ENCODE measurements at regions not wholly inside any gene's neighbourhood (a gene's known extent, or its start where the extent isn't known, plus 50 kb on each side); places are given as distances from the start of the nearest gene placed in this dataset.

GRCh38 chr16:66207883-66208265 is 158.6 kb upstream of the CDH5 start:
- CTCF ChIA-PET = no interaction called here
- H3K9ac ChIP-seq (ENCODE audit: low read length) = no peak overlapping the region
- no peak overlapping the region for H3K27ac ChIP-seq (ENCODE audit: low read length)
- H4K20me1 ChIP-seq (ENCODE audit: low read length) = no peaks in the 10 kb centered on the region
- H3K79me2 ChIP-seq (ENCODE audit: low read length) = no peaks in the 10 kb centered on the region
- no peak for TF ChIP-seq EZH2phosphoT487 (IDR thresholded peaks at IDR 0.05; ENCODE audit: borderline replicate concordance, low read length)
- no peak for TF ChIP-seq EZH2 (IDR thresholded peaks at IDR 0.05; ENCODE audit: low read length, unreplicated experiment)
- TF ChIP-seq CTCF (conservative IDR thresholded peaks at IDR 0.05; ENCODE audit: low read depth, low read length) = no peak
- no TSS peak for BruUV-seq (replicated peaks)
- no peak overlapping the region for H2AFZ ChIP-seq (ENCODE audit: low read length)
- peaks cover 32% of the 10 kb centered on the region for H3K4me1 ChIP-seq (ENCODE audit: insufficient read depth, low read length)
- DNase-seq = peak; percentile 55
- intact Hi-C loops (cut with micrococcal nuclease) = no loop called here
- no peak for ATAC-seq
- no peaks in the 10 kb centered on the region for H3K9me2 ChIP-seq (replicated peaks; ENCODE audit: low read length)
- no peak overlapping the region for H3K4me2 ChIP-seq (ENCODE audit: low read length)
- POLR2A ChIA-PET (ENCODE audit: unreplicated experiment) = no interaction called here
- H3K36me3 ChIP-seq (ENCODE audit: low read depth, low read length) = no peaks in the 10 kb centered on the region
- H3K4me3 ChIP-seq (ENCODE audit: low read length) = no peak overlapping the region
- no peaks in the 10 kb centered on the region for H3F3A ChIP-seq (ENCODE audit: low read length, unreplicated experiment)
- H3K9me3 ChIP-seq (ENCODE audit: low read length) = no peaks in the 10 kb centered on the region
- no peaks in the 10 kb centered on the region for H3K27me3 ChIP-seq (ENCODE audit: low read length)

GRCh38 chr16:66207139-66207882 is 159.2 kb upstream of the CDH5 start:
- Histone ChIP-seq H3F3A (ENCODE audit: low read length, unreplicated experiment) (no peaks in the 10 kb centered on the region), H3K9ac (ENCODE audit: low read length) (no peak overlapping the region), H3K4me3 (ENCODE audit: low read length) (no peak overlapping the region), H3K4me1 (ENCODE audit: insufficient read depth, low read length) (peaks cover 32% of the 10 kb centered on the region), H3K4me2 (ENCODE audit: low read length) (no peak overlapping the region), H3K9me2 (replicated peaks; ENCODE audit: low read length) (no peaks in the 10 kb centered on the region), H3K9me3 (ENCODE audit: low read length) (no peaks in the 10 kb centered on the region), H3K27me3 (ENCODE audit: low read length) (no peaks in the 10 kb centered on the region), H3K36me3 (ENCODE audit: low read depth, low read length) (no peaks in the 10 kb centered on the region), H4K20me1 (ENCODE audit: low read length) (no peaks in the 10 kb centered on the region), H2AFZ (ENCODE audit: low read length) (no peak overlapping the region), H3K79me2 (ENCODE audit: low read length) (no peaks in the 10 kb centered on the region), H3K27ac (ENCODE audit: low read length) (no peak overlapping the region)
- ATAC-seq (no peak), DNase-seq (no peak)
- no TSS peak for BruUV-seq (replicated peaks)
- intact Hi-C loops (cut with micrococcal nuclease) = no loop called here
- ChIA-PET CTCF (no interaction called here), POLR2A (ENCODE audit: unreplicated experiment) (no interaction called here)
- no peak for TF ChIP-seq EZH2 (IDR thresholded peaks at IDR 0.05; ENCODE audit: low read length, unreplicated experiment)
- no peak for TF ChIP-seq EZH2phosphoT487 (IDR thresholded peaks at IDR 0.05; ENCODE audit: borderline replicate concordance, low read length)
- TF ChIP-seq CTCF (conservative IDR thresholded peaks at IDR 0.05; ENCODE audit: low read depth, low read length) = no peak

GRCh38 chr16:66206363-66206762 is 160.1 kb upstream of the CDH5 start:
- H3K36me3 ChIP-seq (ENCODE audit: low read depth, low read length) = no peaks in the 10 kb centered on the region
- no peaks in the 10 kb centered on the region for H3K9me3 ChIP-seq (ENCODE audit: low read length)
- H3K9me2 ChIP-seq (replicated peaks; ENCODE audit: low read length) = no peaks in the 10 kb centered on the region
- no peak overlapping the region for H3K9ac ChIP-seq (ENCODE audit: low read length)
- DNase-seq (peak; percentile 6), ATAC-seq (no peak)
- H4K20me1 ChIP-seq (ENCODE audit: low read length) = no peaks in the 10 kb centered on the region
- H3K4me2 ChIP-seq (ENCODE audit: low read length) = peak overlapping the region; percentile 73; the same call in 1 of the 2 replicates
- ChIA-PET POLR2A (ENCODE audit: unreplicated experiment) (no interaction called here), CTCF (no interaction called here)
- peaks cover 32% of the 10 kb centered on the region for H3K4me1 ChIP-seq (ENCODE audit: insufficient read depth, low read length)
- H3K79me2 ChIP-seq (ENCODE audit: low read length) = no peaks in the 10 kb centered on the region
- H3K4me3 ChIP-seq (ENCODE audit: low read length) = no peak overlapping the region
- no peaks in the 10 kb centered on the region for H3F3A ChIP-seq (ENCODE audit: low read length, unreplicated experiment)
- peak overlapping the region; percentile 44; the same call in 1 of the 2 replicates for H3K27ac ChIP-seq (ENCODE audit: low read length)
- no peak overlapping the region for H2AFZ ChIP-seq (ENCODE audit: low read length)
- TF ChIP-seq EZH2phosphoT487 (IDR thresholded peaks at IDR 0.05; ENCODE audit: borderline replicate concordance, low read length) = no peak
- TF ChIP-seq EZH2 (IDR thresholded peaks at IDR 0.05; ENCODE audit: low read length, unreplicated experiment) = no peak
- no peak for TF ChIP-seq CTCF (conservative IDR thresholded peaks at IDR 0.05; ENCODE audit: low read depth, low read length)
- BruUV-seq (replicated peaks) = no TSS peak
- intact Hi-C loops (cut with micrococcal nuclease) = no loop called here
- no peaks in the 10 kb centered on the region for H3K27me3 ChIP-seq (ENCODE audit: low read length)
